Cardiac muscle cell (in vitro differentiated cells and primary cell): ENCODE measurements at regions not wholly inside any gene's neighbourhood (a gene's known extent, or its start where the extent isn't known, plus 50 kb on each side); places are given as distances from the start of the nearest gene placed in this dataset.

Source experiments
- DNase-seq, 2 donors: peaks; one replicate each; pipeline versions ENCODE4 v3.0.0 to v3.0.0-alpha.2; 2010 to 2017; ENCODE audit warnings: low read depth in 1 of 2, low spot score in 1 of 2
- H3K27ac ChIP-seq: fragments of 200-600 bp; sonication (generic); 2 replicates; pipeline ENCODE4 v1.5.1; 2016
- H3K27me3 ChIP-seq: fragments of 200-600 bp; sonication (generic); 2 replicates; pipeline ENCODE4 v1.6.0; 2016; ENCODE audit warnings: control low read depth
- H3K36me3 ChIP-seq: fragments of 200-600 bp; sonication (generic); 2 replicates; pipeline ENCODE4 v1.5.1; 2016; ENCODE audit warnings: control low read depth
- H3K4me1 ChIP-seq: fragments of 200-600 bp; sonication (generic); 2 replicates; pipeline ENCODE4 v1.8.1; 2017; ENCODE audit warnings: low read depth, mild to moderate bottlenecking, mixed run types
- H3K4me3 ChIP-seq: fragments of 200-600 bp; sonication (generic); 2 replicates; pipeline ENCODE4 v1.5.1; 2016; ENCODE audit warnings: mild to moderate bottlenecking
- H3K9me3 ChIP-seq: fragments of 200-600 bp; sonication (generic); 2 replicates; pipeline ENCODE4 v1.5.1; 2017; ENCODE audit warnings: low read depth, mild to moderate bottlenecking, control low read depth
- CTCF ChIP-seq: IDR thresholded peaks from 2 replicates; pipeline ENCODE4 v1.5.1; 2012; ENCODE audit warnings: low read depth, mild to moderate bottlenecking, low read length

GRCh38 chrX:124426288-124427169 is 80.2 kb downstream of the SH2D1A start:
- Histone ChIP-seq H3K27ac (no peak overlapping the region), H3K36me3 (no peaks in the 10 kb centered on the region), H3K4me1 (peaks cover 4% of the 10 kb centered on the region), H3K9me3 (no peaks in the 10 kb centered on the region), H3K4me3 (no peak overlapping the region), H3K27me3 (no peaks in the 10 kb centered on the region)
- no peak for DNase-seq
- TF ChIP-seq CTCF = no peak

GRCh38 chrX:124433186-124433585 is 86.8 kb downstream of the SH2D1A start:
- no peaks in the 10 kb centered on the region for H3K9me3 ChIP-seq
- DNase-seq = no peak
- no peak overlapping the region for H3K4me3 ChIP-seq
- no peaks in the 10 kb centered on the region for H3K4me1 ChIP-seq
- H3K36me3 ChIP-seq = no peaks in the 10 kb centered on the region
- no peaks in the 10 kb centered on the region for H3K27me3 ChIP-seq
- no peak overlapping the region for H3K27ac ChIP-seq
- no peak for TF ChIP-seq CTCF

- H3K36me3 ChIP-seq = no peaks in the 10 kb centered on the region
- H3K4me3 ChIP-seq = no peak overlapping the region
- H3K27me3 ChIP-seq = no peaks in the 10 kb centered on the region
- no peak overlapping the region for H3K27ac ChIP-seq
- no peaks in the 10 kb centered on the region for H3K4me1 ChIP-seq
- no peaks in the 10 kb centered on the region for H3K9me3 ChIP-seq
- DNase-seq = no peak
- no peak for TF ChIP-seq CTCF
Measured at GRCh38 chrX:124435616-124436015, 89.3 kb downstream of the SH2D1A start.

GRCh38 chrX:124440695-124441094 is 94.3 kb downstream of the SH2D1A start:
- Histone ChIP-seq H3K9me3 (no peaks in the 10 kb centered on the region), H3K27me3 (no peaks in the 10 kb centered on the region), H3K27ac (no peak overlapping the region), H3K4me1 (no peaks in the 10 kb centered on the region), H3K4me3 (no peak overlapping the region), H3K36me3 (no peaks in the 10 kb centered on the region)
- no peak for DNase-seq
- TF ChIP-seq CTCF = no peak

- Histone ChIP-seq H3K36me3 (no peaks in the 10 kb centered on the region), H3K27me3 (no peaks in the 10 kb centered on the region), H3K9me3 (no peaks in the 10 kb centered on the region), H3K4me1 (no peaks in the 10 kb centered on the region), H3K27ac (no peak overlapping the region), H3K4me3 (no peak overlapping the region)
- no peak for DNase-seq
- TF ChIP-seq CTCF = no peak
Measured at GRCh38 chrX:124441971-124442590, 95.7 kb downstream of the SH2D1A start.
